ENCODE measurements at regions not wholly inside any gene's neighbourhood (a gene's known extent, or its start where the extent isn't known, plus 50 kb on each side); places are given as distances from the start of the nearest gene placed in this dataset.

GRCh38 chr14:38774162-38774561, 328.9 kb downstream of the SEC23A start:
- TF ChIP-seq CTCF (IDR thresholded peaks at IDR 0.05; ENCODE audit: low read depth, low read length) (no peak), EZH2phosphoT487 (IDR thresholded peaks at IDR 0.05; ENCODE audit: low read depth) (no peak)

Measured in OCI-LY3 (cell line).